ENCODE measurements at regions not wholly inside any gene's neighbourhood (a gene's known extent, or its start where the extent isn't known, plus 50 kb on each side); places are given as distances from the start of the nearest gene placed in this dataset.

GRCh38 chr3:117129516-117129915, 419.9 kb downstream of the TUSC7 start (continued):
- no peak for TF ChIP-seq REST (IDR thresholded peaks at IDR 0.05; ENCODE audit: low read depth, low read length)

GRCh38 chr3:117130222-117130621, 420.6 kb downstream of the TUSC7 start:
- no peak overlapping the region for H2AFZ ChIP-seq (ENCODE audit: low read depth)
- no peak overlapping the region for H3K27ac ChIP-seq (ENCODE audit: low read depth in 2 of 2, low read length in 1 of 2)
- DNase-seq: no peak
- no peak for TF ChIP-seq SIN3A (IDR thresholded peaks at IDR 0.05; ENCODE audit: borderline replicate concordance, low read depth, low read length)
- TF ChIP-seq MXI1 (IDR thresholded peaks at IDR 0.05; ENCODE audit: low read depth, low read length): no peak
- TF ChIP-seq EP300 (IDR thresholded peaks at IDR 0.05; ENCODE audit: borderline replicate concordance in 1 of 2, low read depth in 1 of 2, low read length in 1 of 2): no peak
- TF ChIP-seq CTCF (IDR thresholded peaks at IDR 0.05): no peak
- no peak for TF ChIP-seq REST (IDR thresholded peaks at IDR 0.05; ENCODE audit: low read depth, low read length)
- H3K4me3 ChIP-seq (ENCODE audit: low read depth in 2 of 2, low read length in 1 of 2): no peak overlapping the region
- H4K20me1 ChIP-seq (ENCODE audit: insufficient read depth): no peaks in the 10 kb centered on the region
- H3K36me3 ChIP-seq (replicated peaks in 1 of 2; ENCODE audit: control insufficient read depth in 1 of 2, insufficient read depth in 2 of 2, low read length in 1 of 2): no peaks in the 10 kb centered on the region
- no peaks in the 10 kb centered on the region for H3K79me2 ChIP-seq (ENCODE audit: insufficient read depth)
- H3K9ac ChIP-seq: no peak overlapping the region
- ChIA-PET POLR2A (no interaction called here), CTCF (no interaction called here)
- no peaks in the 10 kb centered on the region for H3F3A ChIP-seq (replicated peaks; ENCODE audit: insufficient read depth)
- H3K4me1 ChIP-seq (ENCODE audit: control insufficient read depth in 1 of 2, insufficient read depth in 2 of 2, low read depth in 1 of 2, low read length in 1 of 2): peaks cover 0 to 7% of the 10 kb centered on the region in 2 experiments; a peak in 2 of 4 replicates
- H3K4me2 ChIP-seq: no peak overlapping the region
- H3K9me2 ChIP-seq: no peaks in the 10 kb centered on the region
- no peaks in the 10 kb centered on the region for H3K9me3 ChIP-seq
- WGBS (ENCODE audit: low lambda C conversion rate): 0% methylated on average over 1 of the region's 1 CpG
- no peaks in the 10 kb centered on the region for H3K27me3 ChIP-seq (ENCODE audit: insufficient read depth)
